Breast epithelium (tissue), 4 donors: ENCODE measurements at regions not wholly inside any gene's neighbourhood (a gene's known extent, or its start where the extent isn't known, plus 50 kb on each side); places are given as distances from the start of the nearest gene placed in this dataset.

Experiments used
- DNase-seq, 2 donors: peaks; one replicate each; pipeline ENCODE4 v3.0.0-alpha.2; 2019; ENCODE audit warnings: low spot score in 2 of 2
- H3K27ac ChIP-seq, 2 donors: fragments of 200-600 bp; sonication (generic) in 1 of 2; one replicate each; pipeline ENCODE4 v1.5.1; 2016 to 2019; ENCODE audit warnings: mild to moderate bottlenecking in 1 of 2
- H3K27me3 ChIP-seq, 2 donors: fragments of 200-600 bp; sonication (generic) in 1 of 2; one replicate each; pipeline versions ENCODE4 v1.5.1 to v1.6.0; 2017 to 2019; ENCODE audit warnings: control low read depth in 1 of 2, mild to moderate bottlenecking in 1 of 2
- H3K36me3 ChIP-seq: fragments of 200-600 bp; one replicate; pipeline ENCODE4 v1.5.1; 2019
- H3K4me1 ChIP-seq, 2 donors: fragments of 200-600 bp; sonication (generic); one replicate each; pipeline ENCODE4 v1.5.1; 2016 to 2019; ENCODE audit warnings: control low read depth in 1 of 2
- H3K4me3 ChIP-seq, 3 donors: fragments of 200-600 bp; sonication (generic); 1 replicate in 2 of 3; 2 replicates in 1 of 3; pipeline ENCODE4 v1.5.1; 2016 to 2019; ENCODE audit warnings: mild to moderate bottlenecking in 3 of 3, moderate library complexity in 2 of 3
- H3K9me3 ChIP-seq, 2 donors: fragments of 200-600 bp; sonication (generic) in 1 of 2; one replicate each; pipeline ENCODE4 v1.5.1; 2016 to 2019; ENCODE audit warnings: control low read depth in 1 of 2
- CTCF ChIP-seq, 3 donors: fragments of 450-650 bp; IDR thresholded peaks; one replicate each; pipeline ENCODE4 v1.5.1; 2016 to 2017; ENCODE audit warnings: antibody characterized with exemption in 3 of 3, mild to moderate bottlenecking in 3 of 3, moderate library complexity in 3 of 3
- POLR2A ChIP-seq: fragments of 450-650 bp; IDR thresholded peaks from one replicate; pipeline ENCODE4 v1.6.1; 2016; ENCODE audit warnings: antibody characterized with exemption, mild to moderate bottlenecking, moderate library complexity
- POLR2AphosphoS5 ChIP-seq, 3 donors: sonication (generic); formaldehyde crosslinking; IDR thresholded peaks; one replicate each; pipeline ENCODE4 v1.6.1; 2017; ENCODE audit warnings: antibody characterized with exemption in 3 of 3
- intact Hi-C: fragments of 100-400 bp; cut with DNase I; formaldehyde crosslinking; loops from one replicate; pipeline ENCODE4 v1.15.1; 2023; ENCODE audit warnings: low total_unique reads

- H3K4me1 ChIP-seq = no peaks in the 10 kb centered on the region
Observed at GRCh38 chr11:21928847-21929246, 264.0 kb upstream of the ANO5 start.

GRCh38 chr11:21930408-21930807, 262.5 kb upstream of the ANO5 start:
- Histone ChIP-seq H3K4me3 (no peak overlapping the region), H3K27me3 (no peaks in the 10 kb centered on the region), H3K4me1 (no peaks in the 10 kb centered on the region), H3K27ac (no peak overlapping the region), H3K9me3 (no peaks in the 10 kb centered on the region), H3K36me3 (no peaks in the 10 kb centered on the region)
- TF ChIP-seq POLR2AphosphoS5 (IDR thresholded peaks at IDR 0.05) (no peak), POLR2A (no peak), CTCF (IDR thresholded peaks at IDR 0.05) (no peak)
- intact Hi-C loops = no loop called here
- no peak for DNase-seq

More at GRCh38 chr11:21928847-21929246, 264.0 kb upstream of the ANO5 start:
- intact Hi-C loops = no loop called here
- DNase-seq = no peak
- H3K27me3 ChIP-seq = no peaks in the 10 kb centered on the region
- H3K9me3 ChIP-seq = no peaks in the 10 kb centered on the region
- no peak for TF ChIP-seq POLR2AphosphoS5 (IDR thresholded peaks at IDR 0.05)
- TF ChIP-seq POLR2A = no peak
- no peak for TF ChIP-seq CTCF (IDR thresholded peaks at IDR 0.05)
- H3K4me3 ChIP-seq = no peak overlapping the region
- H3K27ac ChIP-seq = no peak overlapping the region
- no peaks in the 10 kb centered on the region for H3K36me3 ChIP-seq

GRCh38 chr11:21931436-21932101, 261.3 kb upstream of the ANO5 start:
- Histone ChIP-seq H3K9me3 (no peaks in the 10 kb centered on the region), H3K27me3 (no peaks in the 10 kb centered on the region), H3K36me3 (no peaks in the 10 kb centered on the region), H3K4me1 (no peaks in the 10 kb centered on the region), H3K4me3 (no peak overlapping the region), H3K27ac (no peak overlapping the region)
- intact Hi-C loops = no loop called here
- TF ChIP-seq POLR2AphosphoS5 (IDR thresholded peaks at IDR 0.05) (no peak), POLR2A (no peak), CTCF (IDR thresholded peaks at IDR 0.05) (no peak)
- DNase-seq = no peak

GRCh38 chr11:21933095-21933494, 259.8 kb upstream of the ANO5 start:
- DNase-seq = no peak
- TF ChIP-seq CTCF (IDR thresholded peaks at IDR 0.05) (no peak), POLR2AphosphoS5 (IDR thresholded peaks at IDR 0.05) (no peak), POLR2A (no peak)
- intact Hi-C loops = no loop called here

GRCh38 chr11:21944577-21944976, 248.3 kb upstream of the ANO5 start:
- TF ChIP-seq POLR2A (no peak), POLR2AphosphoS5 (IDR thresholded peaks at IDR 0.05) (no peak), CTCF (IDR thresholded peaks at IDR 0.05) (no peak)
- Histone ChIP-seq H3K36me3 (no peaks in the 10 kb centered on the region), H3K27ac (no peak overlapping the region), H3K4me3 (no peak overlapping the region), H3K27me3 (no peaks in the 10 kb centered on the region), H3K4me1 (no peaks in the 10 kb centered on the region), H3K9me3 (peaks cover 0 to 5% of the 10 kb centered on the region in 2 donors)
- no peak for DNase-seq
- intact Hi-C loops = no loop called here

More at GRCh38 chr11:21933095-21933494, 259.8 kb upstream of the ANO5 start:
- Histone ChIP-seq H3K9me3 (no peaks in the 10 kb centered on the region), H3K4me1 (no peaks in the 10 kb centered on the region), H3K4me3 (no peak overlapping the region), H3K27ac (no peak overlapping the region), H3K36me3 (no peaks in the 10 kb centered on the region), H3K27me3 (no peaks in the 10 kb centered on the region)
